Chondrocyte (in vitro differentiated cells): ENCODE measurements at regions not wholly inside any gene's neighbourhood (a gene's known extent, or its start where the extent isn't known, plus 50 kb on each side); places are given as distances from the start of the nearest gene placed in this dataset.

Experiments
- DNase-seq: peaks from one replicate; pipeline ENCODE4 v3.0.0; 2021; ENCODE audit warnings: mixed read lengths, low spot score
- H3K27ac Mint-ChIP-seq: one replicate; pipeline ENCODE4 v1.8.0; 2021; ENCODE audit warnings: mild to moderate bottlenecking, moderate library complexity, mixed read lengths; ENCODE audit not compliant: unreplicated experiment
- H3K27me3 Mint-ChIP-seq: 2 replicates; pipeline ENCODE4 v1.8.0; 2021; ENCODE audit warnings: low read depth, mixed read lengths
- H3K36me3 Mint-ChIP-seq: 2 replicates; pipeline ENCODE4 v1.8.0; 2021; ENCODE audit warnings: low read depth, mixed read lengths
- H3K4me1 Mint-ChIP-seq: 2 replicates; pipeline ENCODE4 v1.8.0; 2021; ENCODE audit warnings: low read depth, mild to moderate bottlenecking, mixed read lengths
- H3K4me3 Mint-ChIP-seq: one replicate; pipeline ENCODE4 v1.8.0; 2021; ENCODE audit warnings: mild to moderate bottlenecking, moderate library complexity, mixed read lengths; ENCODE audit not compliant: unreplicated experiment
- H3K9me3 Mint-ChIP-seq: 2 replicates; pipeline ENCODE4 v1.8.0; 2021; ENCODE audit warnings: low read depth, mixed read lengths
- TF ChIP-seq, protein P1 (sequence below): fragments of 200-600 bp; sonication (generic); IDR thresholded peaks from 2 replicates; pipeline ENCODE4 v1.5.0; 2021; ENCODE audit warnings: antibody characterized with exemption, mild to moderate bottlenecking, moderate library complexity

DNA sequence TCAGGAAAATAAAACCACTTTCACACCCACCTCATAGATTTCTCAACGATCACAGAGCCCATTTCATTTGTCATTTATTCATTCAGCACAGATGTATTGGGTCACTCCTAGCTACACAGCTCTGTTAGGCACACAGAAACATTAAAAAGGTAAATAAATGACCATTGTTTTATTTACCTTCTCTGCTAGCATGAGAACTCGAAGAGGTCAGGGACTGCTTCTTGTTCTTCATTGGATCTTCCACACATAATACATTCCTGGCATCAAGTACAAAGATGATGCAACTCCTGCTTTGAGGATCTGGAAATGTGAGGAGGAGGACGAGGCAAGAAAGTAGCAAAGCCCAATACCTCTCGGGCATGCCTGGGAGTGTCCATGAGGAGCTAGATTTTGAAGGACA lies 168.1 kb downstream of the RBM26 start:
- Mint-ChIP-seq H3K36me3 (no peaks in the 10 kb centered on the region), H3K9me3 (no peaks in the 10 kb centered on the region), H3K4me1 (no peaks in the 10 kb centered on the region), H3K27me3 (peaks cover 9% of the 10 kb centered on the region), H3K27ac (no peak overlapping the region), H3K4me3 (no peak overlapping the region)
- TF ChIP-seq, protein P1, sequence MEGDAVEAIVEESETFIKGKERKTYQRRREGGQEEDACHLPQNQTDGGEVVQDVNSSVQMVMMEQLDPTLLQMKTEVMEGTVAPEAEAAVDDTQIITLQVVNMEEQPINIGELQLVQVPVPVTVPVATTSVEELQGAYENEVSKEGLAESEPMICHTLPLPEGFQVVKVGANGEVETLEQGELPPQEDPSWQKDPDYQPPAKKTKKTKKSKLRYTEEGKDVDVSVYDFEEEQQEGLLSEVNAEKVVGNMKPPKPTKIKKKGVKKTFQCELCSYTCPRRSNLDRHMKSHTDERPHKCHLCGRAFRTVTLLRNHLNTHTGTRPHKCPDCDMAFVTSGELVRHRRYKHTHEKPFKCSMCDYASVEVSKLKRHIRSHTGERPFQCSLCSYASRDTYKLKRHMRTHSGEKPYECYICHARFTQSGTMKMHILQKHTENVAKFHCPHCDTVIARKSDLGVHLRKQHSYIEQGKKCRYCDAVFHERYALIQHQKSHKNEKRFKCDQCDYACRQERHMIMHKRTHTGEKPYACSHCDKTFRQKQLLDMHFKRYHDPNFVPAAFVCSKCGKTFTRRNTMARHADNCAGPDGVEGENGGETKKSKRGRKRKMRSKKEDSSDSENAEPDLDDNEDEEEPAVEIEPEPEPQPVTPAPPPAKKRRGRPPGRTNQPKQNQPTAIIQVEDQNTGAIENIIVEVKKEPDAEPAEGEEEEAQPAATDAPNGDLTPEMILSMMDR, result no peak
- no peak for DNase-seq

DNA sequence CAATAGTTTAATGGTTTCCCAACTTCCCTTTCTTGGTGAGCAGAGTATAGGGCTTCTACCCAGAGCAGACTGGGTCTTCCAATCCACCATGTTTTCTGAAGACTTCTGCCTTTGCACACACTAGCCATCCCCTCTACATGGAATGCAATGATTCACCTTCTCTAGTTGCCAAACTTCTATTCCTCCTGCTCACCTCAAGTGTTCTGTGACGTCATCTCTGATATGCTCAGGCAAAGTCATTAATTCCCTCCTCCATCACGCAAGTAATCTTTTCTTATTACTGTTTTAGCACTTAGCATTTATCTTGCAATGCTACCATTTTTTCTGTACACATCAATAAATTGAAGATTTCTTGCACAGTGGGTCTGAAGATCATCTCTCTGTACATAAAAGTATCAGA lies 174.2 kb downstream of the RBM26 start:
- no peaks in the 10 kb centered on the region for H3K4me1 Mint-ChIP-seq
- H3K9me3 Mint-ChIP-seq, result no peaks in the 10 kb centered on the region
- TF ChIP-seq, protein P1, result no peak
- H3K27ac Mint-ChIP-seq, result no peak overlapping the region
- H3K36me3 Mint-ChIP-seq, result no peaks in the 10 kb centered on the region
- no peaks in the 10 kb centered on the region for H3K27me3 Mint-ChIP-seq
- H3K4me3 Mint-ChIP-seq, result no peak overlapping the region
- no peak for DNase-seq

DNA sequence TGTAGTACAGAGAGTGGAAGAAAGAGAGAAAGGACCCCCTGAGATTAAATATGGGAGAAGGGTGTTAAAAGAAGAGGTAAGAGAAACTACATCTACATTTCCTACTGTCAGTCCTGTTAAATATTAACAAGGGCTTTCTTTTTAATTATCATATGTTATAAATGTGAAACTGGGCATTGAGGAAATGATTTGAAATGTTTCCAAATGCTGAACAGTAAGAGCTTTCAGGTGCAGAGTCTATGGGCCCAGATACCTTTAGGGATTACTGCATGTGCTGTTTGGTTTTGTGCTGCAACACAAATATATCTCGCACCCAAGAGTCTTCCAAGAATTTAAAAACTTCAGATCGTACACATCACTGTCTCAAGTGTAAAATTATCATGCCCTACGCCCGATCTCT lies 176.3 kb downstream of the RBM26 start:
- H3K9me3 Mint-ChIP-seq, result no peaks in the 10 kb centered on the region
- no peaks in the 10 kb centered on the region for H3K36me3 Mint-ChIP-seq
- no peak overlapping the region for H3K4me3 Mint-ChIP-seq
- no peaks in the 10 kb centered on the region for H3K4me1 Mint-ChIP-seq
- TF ChIP-seq, protein P1, result no peak
- H3K27ac Mint-ChIP-seq, result no peak overlapping the region
- H3K27me3 Mint-ChIP-seq, result peaks cover 2% of the 10 kb centered on the region
- DNase-seq, result no peak

DNA sequence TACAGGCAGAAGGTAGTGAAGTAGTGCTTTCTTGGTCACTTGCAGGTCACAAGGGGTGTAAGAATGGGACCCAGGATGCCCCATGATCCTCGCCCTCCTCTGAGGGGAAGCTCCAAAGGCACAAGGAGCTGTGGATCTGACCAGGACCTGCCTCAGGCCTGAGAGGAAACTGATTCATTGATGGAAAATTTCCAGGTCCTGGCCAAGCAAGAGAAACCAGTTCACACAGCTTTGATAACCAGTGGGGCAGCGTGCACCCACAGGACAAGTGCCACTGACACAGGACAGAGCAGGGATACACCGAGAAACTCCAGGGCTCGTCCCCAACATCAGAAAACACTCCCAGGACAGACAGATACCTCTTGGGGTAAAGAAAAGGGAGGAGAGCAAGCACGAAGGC lies 177.1 kb downstream of the RBM26 start:
- no peaks in the 10 kb centered on the region for H3K36me3 Mint-ChIP-seq
- H3K9me3 Mint-ChIP-seq, result no peaks in the 10 kb centered on the region
- H3K27me3 Mint-ChIP-seq, result peaks cover 2% of the 10 kb centered on the region
- DNase-seq, result no peak
- H3K4me3 Mint-ChIP-seq, result no peak overlapping the region
- H3K27ac Mint-ChIP-seq, result no peak overlapping the region
- no peaks in the 10 kb centered on the region for H3K4me1 Mint-ChIP-seq
- TF ChIP-seq, protein P1, result no peak

DNA sequence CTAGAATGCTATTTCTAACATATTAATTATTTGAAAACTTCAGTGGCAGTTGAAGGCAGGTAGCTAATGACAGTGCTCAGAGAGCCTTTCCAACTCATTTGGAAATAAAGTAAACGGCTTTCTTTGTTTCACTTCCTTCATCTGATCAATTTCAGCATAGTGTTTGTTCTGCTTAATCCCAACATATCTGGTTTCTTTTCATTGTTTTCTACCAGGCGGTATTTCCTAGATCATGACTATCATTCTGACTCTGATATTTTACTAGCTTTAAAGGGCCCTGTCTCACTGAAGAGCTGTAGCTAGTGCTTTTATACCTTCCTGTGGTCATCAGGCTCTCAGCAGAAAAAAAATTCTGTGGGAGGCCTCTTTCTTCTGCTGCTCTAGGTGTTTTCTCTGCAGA lies 178.6 kb downstream of the RBM26 start:
- Mint-ChIP-seq H3K4me1 (no peaks in the 10 kb centered on the region), H3K27ac (no peak overlapping the region), H3K36me3 (no peaks in the 10 kb centered on the region), H3K27me3 (peaks cover 2% of the 10 kb centered on the region), H3K4me3 (no peak overlapping the region), H3K9me3 (no peaks in the 10 kb centered on the region)
- no peak for DNase-seq
- TF ChIP-seq, protein P1, result no peak
